HG03095 (cell line): ENCODE measurements at regions not wholly inside any gene's neighbourhood (a gene's known extent, or its start where the extent isn't known, plus 50 kb on each side); places are given as distances from the start of the nearest gene placed in this dataset.

Experiments
- ATAC-seq: cut with Tn5 transposase; IDR thresholded peaks from one replicate; pipeline ENCODE4 v1.9.1; 2021; ENCODE audit warnings: moderate library complexity; ENCODE audit not compliant: unreplicated experiment

DNA sequence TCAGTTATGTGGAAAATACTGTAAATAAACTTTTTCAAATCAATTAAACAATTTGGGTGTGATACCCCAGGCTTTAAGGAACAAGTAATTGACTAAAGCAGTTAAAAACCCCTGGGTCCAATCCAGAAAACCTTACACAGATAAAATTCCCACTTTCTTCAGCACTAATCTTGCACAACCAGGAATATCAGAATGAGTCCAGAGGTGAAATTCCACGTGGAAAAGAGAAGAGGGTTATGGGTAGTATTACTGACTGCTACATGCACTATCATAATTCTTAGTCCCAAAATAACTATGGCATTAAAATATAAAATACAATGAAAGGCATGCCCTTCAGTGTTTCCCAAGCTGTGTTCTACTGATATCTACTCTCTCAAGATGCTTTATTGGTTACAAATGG, 135.7 kb upstream of the STEAP4 start:
- ATAC-seq: no peak

DNA sequence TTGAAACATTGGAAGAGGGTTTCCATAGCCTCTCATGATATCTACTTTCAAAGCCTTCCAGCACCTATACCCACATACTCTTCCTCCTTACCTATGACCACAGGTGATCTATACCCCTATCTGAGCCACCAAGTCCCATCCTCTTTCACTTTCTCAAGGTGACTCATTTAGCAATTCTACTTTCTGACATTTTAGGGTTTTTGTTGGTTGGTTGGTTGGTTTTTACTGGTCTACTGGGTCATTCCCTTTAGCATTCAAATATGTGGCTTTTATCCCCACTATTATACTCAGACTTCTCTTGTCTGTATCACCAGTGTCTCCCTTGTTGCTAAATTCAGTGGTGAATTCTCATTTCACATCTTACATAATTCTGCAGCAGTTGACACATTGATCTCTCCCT, 130.4 kb upstream of the STEAP4 start:
- no peak for ATAC-seq

DNA sequence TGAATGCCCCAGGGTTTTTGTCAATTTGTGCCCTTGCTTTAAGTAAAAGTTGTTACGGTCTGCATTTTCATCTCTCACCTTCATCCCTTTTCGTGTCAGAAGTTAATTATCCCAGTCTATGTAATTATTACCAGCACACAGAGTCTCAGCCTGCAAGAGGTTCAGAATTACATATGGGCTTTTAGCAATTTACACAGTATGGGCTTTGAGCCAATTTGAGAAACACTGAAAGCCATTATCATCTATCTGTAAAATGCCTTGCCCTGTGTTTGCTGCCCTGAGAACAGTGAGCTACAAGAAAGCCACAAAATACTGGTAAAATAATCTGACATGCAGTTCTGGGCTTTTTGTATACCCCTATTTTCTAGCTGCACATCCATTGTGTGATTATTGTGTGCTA, 125.6 kb upstream of the STEAP4 start:
- ATAC-seq: no peak

DNA sequence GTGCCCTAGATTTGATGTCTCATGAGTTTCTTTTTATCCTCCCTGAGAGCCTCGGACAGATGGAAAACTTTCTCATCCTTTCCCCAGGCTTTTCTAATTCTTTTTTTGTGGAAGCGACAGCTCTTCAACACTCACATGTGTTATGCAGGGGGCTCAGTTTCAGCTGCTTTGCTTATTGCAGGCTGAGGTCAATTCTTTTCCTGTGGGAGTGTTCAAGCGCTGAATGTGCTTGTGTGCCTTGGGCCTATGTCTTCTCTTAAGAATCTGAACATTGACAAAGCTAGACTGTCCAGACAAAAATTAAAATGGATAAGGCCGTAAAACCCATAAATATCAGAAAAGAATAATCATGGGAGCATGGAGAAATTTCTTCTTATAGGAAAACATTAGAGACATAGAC, 125.2 kb upstream of the STEAP4 start:
- ATAC-seq: no peak

DNA sequence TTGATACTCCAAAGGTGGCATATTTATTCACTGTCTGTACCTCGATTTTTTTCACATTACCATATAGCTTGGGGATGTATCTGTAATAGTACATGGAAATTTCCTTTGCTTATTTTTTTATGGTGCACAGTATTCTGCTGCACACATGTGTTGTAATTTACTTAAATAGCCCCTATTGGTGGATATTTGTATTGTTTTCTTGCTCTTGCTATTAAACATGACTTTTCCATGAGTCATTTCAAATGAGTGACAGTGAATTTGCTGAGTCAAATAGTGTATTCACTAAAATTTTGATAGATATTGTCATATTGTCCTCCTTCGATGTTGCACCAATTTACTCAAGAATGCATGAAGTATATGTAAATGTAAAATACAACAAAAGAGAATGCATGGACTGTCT, 122.7 kb upstream of the STEAP4 start:
- no peak for ATAC-seq

DNA sequence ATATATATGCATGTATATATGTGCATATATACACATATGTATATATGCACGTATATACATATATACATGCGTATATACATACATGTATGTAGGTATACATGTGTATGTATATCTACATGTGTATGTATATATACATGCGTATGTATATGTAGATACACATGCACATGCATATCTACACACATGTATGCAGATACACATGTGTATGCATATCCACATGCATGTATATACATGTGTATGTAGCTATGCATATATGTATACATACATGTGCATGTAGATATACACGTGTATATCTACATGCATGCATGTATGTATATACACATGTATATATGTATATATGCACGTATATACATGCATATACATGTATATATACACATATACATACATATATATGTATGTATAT, 95.8 kb upstream of the STEAP4 start:
- no peak for ATAC-seq

DNA sequence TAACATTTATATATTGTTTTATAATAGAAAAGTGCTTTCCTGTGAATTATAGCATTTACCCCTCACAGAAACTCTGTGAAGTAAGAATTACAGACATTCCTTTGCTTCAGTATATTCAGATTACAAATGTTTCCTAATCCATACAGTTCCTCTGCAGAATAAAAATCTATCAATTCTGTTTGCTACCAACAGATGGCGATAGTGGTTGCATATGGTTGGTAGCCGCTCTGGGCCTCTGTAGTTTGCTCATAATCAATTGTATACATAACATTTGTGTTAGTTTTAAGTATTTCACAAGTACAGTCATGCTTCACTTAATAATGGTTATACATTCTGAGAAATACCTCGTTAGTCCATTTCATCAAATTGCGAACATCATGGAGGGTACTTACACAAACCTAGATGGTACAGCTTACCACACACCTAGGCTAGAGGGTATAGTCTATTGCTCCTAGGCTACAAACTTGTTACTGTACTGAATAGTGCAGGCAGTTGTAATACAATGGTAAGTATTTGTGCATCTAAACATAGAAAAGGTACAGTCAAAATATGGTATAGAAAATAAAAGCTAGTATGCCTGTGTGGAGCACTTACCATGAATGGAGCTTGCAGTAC, 94.4 kb upstream of the STEAP4 start:
- ATAC-seq: peak; percentile 49

DNA sequence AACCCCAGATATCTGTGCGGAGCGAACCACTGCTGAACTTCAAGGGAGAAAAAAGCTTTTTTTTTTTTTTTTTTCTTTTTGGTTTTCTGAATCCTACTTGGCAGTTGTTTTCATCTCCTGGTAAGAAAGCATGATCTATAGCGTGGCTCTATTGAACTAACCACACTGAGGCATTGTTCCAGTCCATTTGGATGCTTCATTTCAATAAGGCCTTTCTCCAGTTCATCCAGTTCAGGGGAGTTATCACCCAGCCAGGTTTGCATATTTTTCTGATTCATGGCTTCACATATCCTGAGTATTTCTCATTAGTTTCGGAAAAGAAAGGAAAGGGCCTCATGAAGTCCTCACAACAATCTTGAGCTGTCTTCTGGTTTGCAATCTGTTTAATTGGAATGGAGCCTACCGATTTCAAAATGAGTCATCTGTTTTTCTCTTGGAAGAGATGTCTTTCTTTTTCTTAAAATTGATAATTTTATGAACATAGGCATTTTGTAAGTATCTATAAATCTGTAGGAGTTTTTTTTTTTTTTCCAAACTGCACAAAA, 93.1 kb upstream of the STEAP4 start:
- no peak for ATAC-seq

DNA sequence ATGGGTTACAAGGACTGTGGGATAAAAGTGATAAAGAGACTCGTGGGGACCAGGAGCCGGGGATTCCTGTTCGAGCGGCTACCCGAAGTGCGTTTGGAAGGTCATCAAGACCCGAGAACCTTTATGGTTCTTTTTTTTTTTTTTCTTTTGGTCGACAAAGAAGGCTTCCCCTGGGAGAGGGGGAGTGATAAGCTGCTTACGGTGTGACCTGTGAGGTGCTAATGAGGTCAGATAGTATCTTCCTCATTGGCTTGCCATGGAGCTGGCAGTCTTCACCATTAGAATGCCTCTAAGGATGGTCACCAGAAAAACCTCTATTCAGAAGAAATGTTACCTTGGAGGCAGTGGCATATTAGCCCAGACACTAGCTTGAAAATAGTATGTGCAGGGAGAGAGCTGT, 92.3 kb upstream of the STEAP4 start:
- ATAC-seq: no peak

DNA sequence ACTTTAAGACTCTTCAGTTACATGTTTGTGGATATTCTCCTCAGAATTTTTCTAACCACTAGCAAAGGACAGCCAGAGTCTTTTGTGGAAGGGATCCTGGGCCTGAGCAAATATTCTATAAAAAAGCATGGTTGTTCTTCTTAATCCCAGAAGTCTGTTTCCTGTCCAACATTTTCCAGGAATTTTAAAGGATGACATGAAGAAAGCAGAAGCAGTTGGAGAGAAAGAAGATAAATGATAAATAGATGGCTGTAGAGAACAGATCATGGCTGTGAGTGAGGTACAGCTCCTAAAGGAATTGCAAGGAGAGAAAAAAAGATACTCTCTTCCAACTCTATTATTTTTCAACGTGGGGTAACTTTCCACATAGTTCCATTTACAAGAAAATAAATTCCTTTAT, 91.8 kb upstream of the STEAP4 start:
- no peak for ATAC-seq

DNA sequence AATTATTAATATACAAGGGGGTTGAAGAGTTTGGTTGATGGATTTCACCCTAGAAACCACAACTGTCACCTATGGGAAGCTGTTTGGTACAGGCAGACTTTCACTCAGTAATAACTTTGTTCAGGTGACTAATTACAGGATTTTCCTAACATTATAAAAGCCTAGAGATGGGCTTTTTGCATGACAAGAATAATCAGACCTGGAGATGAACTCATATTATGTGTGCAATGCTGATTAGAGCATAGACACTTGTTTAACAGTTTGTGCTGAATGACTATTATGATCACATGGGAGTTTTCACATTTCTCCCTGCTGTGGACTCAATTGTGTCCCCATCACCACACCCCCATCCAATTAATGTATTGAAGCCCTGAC, 90.2 kb upstream of the STEAP4 start:
- peak; percentile 17 for ATAC-seq

DNA sequence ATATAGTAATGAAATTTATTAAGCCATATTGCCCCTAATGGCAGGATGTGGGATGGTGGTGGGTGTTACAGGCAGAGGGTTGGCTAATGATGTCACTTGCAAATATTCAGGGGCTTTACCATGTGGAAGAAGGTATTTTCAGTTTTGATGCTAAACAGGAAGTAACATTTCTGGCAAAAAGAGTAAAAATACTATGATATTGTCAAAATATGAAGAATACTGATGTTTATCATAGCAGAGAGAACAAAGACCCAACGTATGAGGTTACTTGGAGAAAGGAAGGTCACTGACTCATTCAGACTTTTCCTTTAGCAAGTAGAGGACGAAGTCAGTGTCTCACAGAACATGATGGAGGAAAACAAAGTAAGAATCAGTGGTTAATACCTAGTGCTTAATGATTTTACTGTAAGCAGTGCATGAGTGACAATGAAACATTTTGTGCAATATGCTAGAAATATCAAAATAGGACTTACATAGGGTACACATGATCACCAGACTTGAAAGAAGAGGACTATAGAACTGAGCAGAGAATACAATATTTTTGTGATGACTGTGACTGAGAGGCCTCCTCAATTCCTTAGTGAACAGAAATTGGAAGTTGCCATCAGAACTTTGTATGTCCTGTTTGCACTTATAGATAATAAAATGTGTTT, 89.7 kb upstream of the STEAP4 start:
- ATAC-seq: peak; percentile 61

DNA sequence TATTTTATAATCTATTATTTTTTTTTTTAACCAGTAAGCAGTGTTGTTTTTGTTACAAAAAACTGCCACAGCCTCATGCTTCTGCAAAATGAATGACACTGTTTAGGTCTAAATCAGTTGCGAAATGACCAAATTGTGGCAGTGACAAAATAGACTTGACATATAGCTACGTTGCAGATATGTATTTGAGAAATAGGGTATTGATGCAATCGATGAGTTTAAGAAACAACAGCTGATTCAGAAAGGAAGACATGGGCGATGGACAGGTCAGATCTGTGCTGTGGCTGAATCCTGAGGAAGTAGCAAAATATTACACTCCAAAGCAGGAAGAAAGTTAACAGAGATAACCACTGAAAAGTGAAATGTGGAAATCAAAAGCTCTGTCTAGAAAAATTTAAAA, 89.0 kb upstream of the STEAP4 start:
- ATAC-seq: no peak

DNA sequence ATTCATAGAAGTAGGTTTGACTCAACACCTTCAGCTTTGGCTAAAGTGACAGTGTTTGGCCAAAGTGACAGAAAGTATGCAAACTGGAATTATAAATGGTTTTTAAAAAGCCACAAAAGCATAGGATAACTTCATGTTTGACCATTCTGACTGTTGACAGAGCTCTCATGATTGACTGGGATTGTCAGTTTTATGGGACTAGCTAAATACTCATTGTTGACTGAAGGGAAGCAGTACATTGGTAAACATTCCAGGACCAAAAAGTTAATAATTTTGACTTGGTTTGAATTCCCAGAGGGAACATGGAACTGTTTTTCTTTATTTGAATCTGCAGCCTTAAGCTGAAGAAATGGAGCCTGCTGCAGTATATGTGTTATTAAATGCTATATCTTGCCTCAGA, 84.6 kb upstream of the STEAP4 start:
- no peak for ATAC-seq

DNA sequence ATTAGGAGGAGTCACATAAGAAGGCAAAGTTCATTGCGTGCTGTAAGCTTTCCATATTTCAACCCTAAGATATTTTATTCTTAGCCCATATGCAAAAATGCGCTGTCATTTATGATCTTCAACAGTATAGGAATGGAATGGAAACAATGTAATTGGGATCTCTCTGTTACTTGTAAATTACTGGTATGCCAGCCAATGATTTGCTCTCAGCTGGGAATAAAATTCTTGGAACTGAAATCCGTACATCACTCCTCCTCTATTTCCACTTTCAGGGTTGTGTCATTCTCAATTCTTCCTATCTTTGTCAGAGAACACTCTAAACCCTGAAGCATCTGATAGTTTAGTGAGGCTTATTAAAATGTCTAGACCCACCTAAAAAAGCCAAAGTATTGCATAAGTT, 80.7 kb upstream of the STEAP4 start:
- ATAC-seq: no peak

DNA sequence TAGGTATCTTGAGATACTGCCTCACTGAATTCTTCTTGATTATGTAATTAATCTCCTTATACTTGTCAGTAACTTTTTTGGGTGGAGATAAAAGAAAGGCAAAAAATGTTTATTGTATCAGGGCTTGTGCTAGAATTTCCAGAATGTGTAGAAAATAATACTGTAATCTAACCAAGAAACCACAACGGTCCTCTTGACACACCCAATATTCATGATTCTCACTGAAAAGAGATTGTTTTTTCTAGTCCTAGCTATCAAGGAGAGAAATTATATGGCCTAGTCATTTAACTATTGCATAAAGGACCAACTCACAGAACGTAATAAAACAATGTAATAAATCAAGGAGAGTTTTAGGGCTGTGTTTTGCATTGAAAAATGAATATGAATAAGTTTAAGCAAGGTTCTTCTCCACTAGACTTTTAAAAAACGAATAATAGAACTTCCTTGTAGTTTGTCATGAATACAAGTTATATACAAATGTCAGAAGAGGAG, 80.0 kb upstream of the STEAP4 start:
- no peak for ATAC-seq

DNA sequence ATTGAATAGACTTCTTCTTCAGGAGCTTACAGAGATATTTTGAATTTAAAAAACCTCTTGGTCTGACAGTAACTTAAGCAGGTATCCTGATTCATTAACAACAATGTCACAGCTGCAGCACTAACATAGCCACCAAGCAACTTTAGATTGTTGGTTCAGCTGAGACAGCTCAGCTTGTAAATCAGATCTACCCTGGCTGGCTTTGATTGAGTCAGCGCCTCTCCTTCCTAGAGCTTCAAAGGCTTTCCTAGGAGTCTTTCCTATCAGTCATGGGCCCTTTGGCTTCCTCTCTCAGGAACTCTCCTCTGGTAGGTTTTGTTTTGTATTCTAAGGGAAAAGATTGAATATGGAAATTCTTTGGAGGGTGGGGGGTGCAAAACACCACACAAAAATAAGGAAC, 70.7 kb upstream of the STEAP4 start:
- ATAC-seq: no peak

DNA sequence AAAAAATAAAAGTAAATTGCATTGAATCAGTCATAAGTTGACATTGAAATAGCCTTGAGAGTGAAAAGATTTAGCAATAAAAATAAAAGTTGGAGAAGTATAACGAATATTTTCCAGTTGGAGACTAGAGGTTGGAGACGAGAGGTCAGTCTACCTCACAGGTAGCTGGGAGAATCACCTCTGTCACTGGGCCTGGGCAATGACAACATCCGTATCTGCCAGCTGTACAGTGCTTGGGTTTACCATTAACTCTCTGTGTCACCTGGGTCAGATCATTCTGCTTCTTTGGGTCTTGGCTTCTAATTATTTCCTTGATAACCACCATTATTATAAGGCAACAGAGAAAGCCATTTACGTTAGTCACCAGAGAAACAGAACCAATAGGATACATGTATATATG, 62.0 kb upstream of the STEAP4 start:
- no peak for ATAC-seq

DNA sequence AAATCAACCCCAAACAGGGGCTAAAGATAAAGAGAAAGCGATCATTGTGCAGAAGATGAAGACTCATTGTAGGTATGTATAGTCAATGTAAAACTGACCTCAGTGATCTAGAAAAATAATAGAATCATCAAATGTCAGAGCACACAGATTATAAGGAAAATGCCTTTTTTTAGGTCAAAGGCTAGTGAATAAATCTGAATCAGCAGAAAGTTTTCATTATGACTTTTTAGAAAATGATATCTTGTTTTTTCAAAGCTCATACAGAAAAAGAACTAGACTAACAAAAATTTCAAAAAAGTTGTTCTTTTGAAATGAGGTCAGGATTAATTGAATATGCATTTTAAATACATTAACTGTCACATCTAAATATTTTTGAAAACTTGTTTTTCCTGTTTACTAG, 60.2 kb upstream of the STEAP4 start:
- ATAC-seq: no peak

DNA sequence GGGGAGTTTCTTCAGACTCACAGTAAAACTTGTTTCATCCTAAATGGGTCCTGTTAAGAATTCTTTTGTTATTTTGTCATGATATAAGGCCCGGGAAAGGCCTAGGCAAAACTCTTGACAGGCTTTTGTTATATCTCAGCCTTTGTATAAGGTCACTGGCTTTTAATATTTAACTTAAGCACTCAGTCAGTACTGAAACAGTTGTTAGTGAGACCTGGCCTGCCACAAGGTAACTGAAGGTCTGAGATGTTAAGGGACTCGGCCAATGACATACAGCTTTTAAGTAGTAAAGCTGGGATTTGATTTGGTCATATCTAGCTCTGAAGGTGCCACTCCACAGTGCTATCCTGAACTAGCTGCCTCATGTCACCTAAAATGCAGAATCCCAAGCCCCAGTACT, 57.2 kb upstream of the STEAP4 start:
- no peak for ATAC-seq

DNA sequence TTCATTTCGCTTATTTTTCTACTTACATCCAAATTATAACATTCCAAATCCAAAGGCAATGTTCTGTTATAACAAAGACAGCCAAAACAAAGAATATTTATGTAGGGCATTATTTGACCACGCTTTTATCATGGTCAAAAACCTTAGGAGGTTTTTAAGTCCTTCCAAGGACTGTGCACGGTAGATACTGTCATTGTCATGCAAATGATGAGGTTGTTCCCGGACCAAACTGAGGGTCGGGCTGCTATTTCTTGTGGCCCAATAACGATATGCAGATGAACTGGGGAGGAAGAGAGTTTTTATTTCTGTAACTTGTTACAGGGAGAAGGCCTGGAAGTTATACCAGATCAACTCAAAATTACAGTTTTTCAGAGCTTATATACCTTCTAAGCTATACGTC, 56.6 kb upstream of the STEAP4 start:
- no peak for ATAC-seq

DNA sequence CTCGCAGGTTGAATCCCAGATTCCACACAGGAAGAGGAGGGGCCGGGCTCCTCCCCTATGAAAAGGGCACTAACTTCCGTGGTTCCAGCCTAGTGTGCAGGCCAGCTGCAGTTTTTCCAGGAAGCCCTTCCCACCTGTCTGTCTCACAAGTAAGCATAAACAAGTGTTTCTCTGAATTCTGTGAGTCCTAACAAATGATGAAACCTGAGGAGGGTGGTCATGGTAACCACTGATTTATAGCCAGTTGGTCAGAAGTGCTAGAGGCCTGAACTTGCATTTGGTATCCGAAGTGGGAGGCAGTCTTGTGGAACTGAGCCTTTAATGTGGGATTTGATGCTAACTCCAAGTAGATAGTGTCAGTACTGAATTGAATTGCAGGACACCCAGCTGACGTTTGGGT, 54.7 kb upstream of the STEAP4 start:
- ATAC-seq: no peak

DNA sequence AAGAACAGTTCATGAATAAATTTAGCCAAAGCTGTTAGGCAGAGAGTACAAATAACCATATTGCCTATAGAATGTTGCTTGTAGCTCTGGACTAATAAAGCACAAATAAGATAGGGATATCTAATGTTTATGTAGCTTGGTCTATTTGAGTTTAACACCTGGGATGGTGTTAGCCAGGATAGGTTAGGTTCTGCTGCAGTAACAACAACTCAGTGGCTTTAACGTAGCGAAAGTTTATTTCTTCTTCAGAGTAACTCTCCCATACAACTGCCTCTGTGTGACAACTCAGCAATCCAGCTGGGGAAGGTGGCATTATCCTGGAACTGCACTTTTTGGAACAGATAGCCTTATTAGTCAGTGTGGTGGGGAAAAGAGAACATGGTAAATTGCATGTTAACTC, 52.2 kb upstream of the STEAP4 start:
- no peak for ATAC-seq
